ENCODE measurements at regions not wholly inside any gene's neighbourhood (a gene's known extent, or its start where the extent isn't known, plus 50 kb on each side); places are given as distances from the start of the nearest gene placed in this dataset.
"Not testable (repeated sequence)": the region's sequence is repeated elsewhere in the genome, so short reads cannot be mapped to it uniquely, and the experiment has no call there.

DNA sequence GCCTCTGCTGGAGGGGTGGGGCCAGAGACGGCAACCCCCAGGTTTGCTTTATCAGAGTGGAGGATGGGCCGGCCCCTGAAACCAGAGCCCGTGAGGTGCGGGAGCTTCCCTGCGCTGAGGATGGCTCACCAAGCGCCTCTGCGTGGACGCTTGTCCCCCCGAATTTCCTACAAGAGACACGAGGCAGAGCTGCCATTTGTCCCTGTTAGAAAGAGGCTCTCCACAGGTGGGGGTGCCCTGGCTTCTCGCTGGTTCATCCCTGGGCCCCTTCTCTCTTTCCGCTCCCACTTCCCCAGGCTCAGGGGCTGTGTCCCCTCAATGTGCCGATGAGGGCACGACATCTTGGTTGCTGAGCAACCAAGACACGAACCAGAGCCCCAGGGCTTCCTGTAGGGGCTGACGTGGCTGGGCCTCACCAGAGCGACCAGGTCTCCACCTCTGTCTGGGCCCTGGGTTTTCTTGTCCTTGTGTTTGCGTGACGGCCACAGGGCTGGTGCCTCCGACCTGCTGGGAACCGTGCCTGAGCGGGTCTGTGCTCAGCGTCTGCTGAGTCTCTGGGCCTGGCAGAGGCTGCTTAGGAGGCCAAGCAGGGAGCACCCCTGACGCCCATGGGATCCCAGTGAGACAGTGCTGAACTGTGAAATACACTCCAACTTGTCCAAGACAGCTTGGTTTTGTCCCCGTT is 119.6 kb upstream of the COL5A1 start:
- Histone ChIP-seq H3K27ac (ENCODE audit: low read length) (no peak overlapping the region), H3K9me3 (ENCODE audit: control insufficient read depth in 1 of 2, low read length in 2 of 2) (peaks cover 0 to 2% of the 10 kb centered on the region in 2 donors), H3K4me3 (ENCODE audit: low read depth in 1 of 2, low read length in 2 of 2) (no peak overlapping the region), H3K36me3 (ENCODE audit: control insufficient read depth in 1 of 2, insufficient read depth in 2 of 2, low read length in 2 of 2) (no peaks in the 10 kb centered on the region), H3K4me1 (ENCODE audit: control insufficient read depth in 1 of 2, insufficient read depth in 2 of 2, low read length in 2 of 2) (no peaks in the 10 kb centered on the region), H3K27me3 (ENCODE audit: low read depth, low read length) (no peaks in the 10 kb centered on the region)

GRCh38 chr9:134522502-134522848 is 119.1 kb upstream of the COL5A1 start:
- no peaks in the 10 kb centered on the region for H3K27me3 ChIP-seq (ENCODE audit: low read depth, low read length)
- H3K4me1 ChIP-seq (ENCODE audit: control insufficient read depth in 1 of 2, insufficient read depth in 2 of 2, low read length in 2 of 2) = no peaks in the 10 kb centered on the region

GRCh38 chr9:134522976-134523375 is 118.6 kb upstream of the COL5A1 start:
- Histone ChIP-seq H3K27me3 (ENCODE audit: low read depth, low read length) (no peaks in the 10 kb centered on the region), H3K36me3 (ENCODE audit: control insufficient read depth in 1 of 2, insufficient read depth in 2 of 2, low read length in 2 of 2) (no peaks in the 10 kb centered on the region), H3K4me3 (ENCODE audit: low read depth in 1 of 2, low read length in 2 of 2) (no peak overlapping the region), H3K27ac (ENCODE audit: low read length) (no peak overlapping the region), H3K9me3 (ENCODE audit: control insufficient read depth in 1 of 2, low read length in 2 of 2) (peaks cover 0 to 2% of the 10 kb centered on the region in 2 donors), H3K4me1 (ENCODE audit: control insufficient read depth in 1 of 2, insufficient read depth in 2 of 2, low read length in 2 of 2) (no peaks in the 10 kb centered on the region)

More at GRCh38 chr9:134522502-134522848, 119.1 kb upstream of the COL5A1 start:
- H3K27ac ChIP-seq (ENCODE audit: low read length) = no peak overlapping the region
- H3K4me3 ChIP-seq (ENCODE audit: low read depth in 1 of 2, low read length in 2 of 2) = no peak overlapping the region
- H3K9me3 ChIP-seq (ENCODE audit: control insufficient read depth in 1 of 2, low read length in 2 of 2) = peaks cover 0 to 2% of the 10 kb centered on the region in 2 donors
- no peaks in the 10 kb centered on the region for H3K36me3 ChIP-seq (ENCODE audit: control insufficient read depth in 1 of 2, insufficient read depth in 2 of 2, low read length in 2 of 2)

DNA sequence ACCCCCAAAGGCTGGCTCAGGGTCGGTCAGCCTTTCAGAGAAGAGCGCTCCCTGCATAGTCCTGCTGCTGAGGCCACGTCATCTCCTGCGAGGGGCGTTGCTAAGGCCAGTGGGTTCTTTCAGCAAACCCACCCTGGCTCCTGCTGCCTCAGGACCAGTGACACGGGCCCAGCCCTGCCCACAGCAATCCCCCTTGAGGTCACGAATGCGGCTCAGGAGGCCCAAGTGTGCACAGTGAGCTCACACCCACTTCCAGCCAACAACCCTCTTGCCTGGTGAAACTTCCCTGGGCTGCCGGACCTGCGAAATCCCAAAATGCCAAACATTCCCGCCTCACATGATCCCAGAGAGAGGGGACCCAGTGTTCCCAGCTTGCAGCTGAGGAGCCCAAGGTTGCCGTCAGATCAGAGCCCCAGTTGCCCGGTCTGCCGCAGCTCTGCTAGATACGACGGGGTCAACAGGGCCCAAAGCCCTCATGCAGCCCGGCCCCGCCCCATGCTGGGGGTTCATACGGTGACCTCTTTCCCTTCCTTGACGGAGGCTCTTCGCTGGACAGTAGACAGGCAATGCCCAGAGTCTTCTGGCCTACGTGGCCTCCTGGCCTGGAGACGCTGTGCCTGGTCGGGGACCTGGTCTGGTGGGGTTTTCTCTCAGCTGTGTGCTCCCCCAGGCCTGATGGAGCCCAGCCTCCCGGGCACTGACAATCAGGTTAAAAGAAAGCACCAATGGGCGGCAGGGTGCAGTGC is 116.4 kb upstream of the COL5A1 start:
- H3K4me1 ChIP-seq (ENCODE audit: control insufficient read depth in 1 of 2, insufficient read depth in 2 of 2, low read length in 2 of 2) = no peaks in the 10 kb centered on the region
- no peaks in the 10 kb centered on the region for H3K27me3 ChIP-seq (ENCODE audit: low read depth, low read length)
- H3K36me3 ChIP-seq (ENCODE audit: control insufficient read depth in 1 of 2, insufficient read depth in 2 of 2, low read length in 2 of 2) = no peaks in the 10 kb centered on the region
- H3K4me3 ChIP-seq (ENCODE audit: low read depth in 1 of 2, low read length in 2 of 2) = no peak overlapping the region
- peaks cover 0 to 3% of the 10 kb centered on the region in 2 donors for H3K9me3 ChIP-seq (ENCODE audit: control insufficient read depth in 1 of 2, low read length in 2 of 2)
- H3K27ac ChIP-seq (ENCODE audit: low read length) = no peak overlapping the region

DNA sequence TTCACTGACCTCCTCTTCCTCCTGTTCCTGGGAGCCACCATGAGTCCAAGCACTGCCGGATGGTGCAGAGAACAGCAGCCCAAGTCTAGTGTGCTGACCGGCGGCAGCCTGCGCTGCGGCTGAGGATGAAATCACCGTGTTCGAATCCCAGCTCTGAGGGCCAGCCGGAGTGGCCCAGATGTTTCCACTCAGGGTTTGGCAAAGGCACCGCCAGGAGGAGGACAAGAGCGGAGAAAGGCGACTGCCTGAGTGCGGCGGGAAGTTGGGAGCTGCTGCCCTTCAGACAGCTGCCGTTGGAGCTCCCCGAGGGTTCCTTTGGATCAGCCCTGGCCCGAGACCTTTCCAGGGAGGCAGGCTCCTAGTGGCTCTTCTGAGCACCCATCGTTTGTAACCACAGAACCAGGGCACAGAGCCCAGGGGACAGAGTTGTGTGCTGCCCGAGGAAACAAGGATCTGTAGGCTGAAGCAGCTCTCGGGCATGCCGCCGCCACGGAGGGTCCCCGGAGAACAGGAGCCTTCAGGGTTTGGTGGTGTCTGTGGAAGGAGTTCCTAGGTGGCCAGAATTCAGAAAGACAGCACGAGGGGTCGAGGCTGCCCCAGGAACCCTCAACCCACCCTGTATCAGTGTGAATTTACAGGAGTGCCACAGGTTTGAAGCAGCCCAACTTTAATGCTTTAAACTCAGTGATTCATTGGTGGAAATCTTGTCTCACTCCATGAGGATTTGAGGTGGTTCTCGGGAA is 115.6 kb upstream of the COL5A1 start:
- Histone ChIP-seq H3K4me1 (ENCODE audit: control insufficient read depth in 1 of 2, insufficient read depth in 2 of 2, low read length in 2 of 2) (no peaks in the 10 kb centered on the region), H3K9me3 (ENCODE audit: control insufficient read depth in 1 of 2, low read length in 2 of 2) (peaks cover 0 to 9% of the 10 kb centered on the region in 2 donors), H3K27me3 (ENCODE audit: low read depth, low read length) (no peaks in the 10 kb centered on the region), H3K27ac (ENCODE audit: low read length) (peak overlapping the region; percentile 60), H3K36me3 (ENCODE audit: control insufficient read depth in 1 of 2, insufficient read depth in 2 of 2, low read length in 2 of 2) (no peaks in the 10 kb centered on the region), H3K4me3 (ENCODE audit: low read depth in 1 of 2, low read length in 2 of 2) (no peak overlapping the region)

GRCh38 chr9:134526584-134527477 is 114.8 kb upstream of the COL5A1 start:
- no peak overlapping the region for H3K4me3 ChIP-seq (ENCODE audit: low read depth in 1 of 2, low read length in 2 of 2)
- H3K27ac ChIP-seq (ENCODE audit: low read length) = no peak overlapping the region
- no peaks in the 10 kb centered on the region for H3K27me3 ChIP-seq (ENCODE audit: low read depth, low read length)
- H3K4me1 ChIP-seq (ENCODE audit: control insufficient read depth in 1 of 2, insufficient read depth in 2 of 2, low read length in 2 of 2) = no peaks in the 10 kb centered on the region
- H3K9me3 ChIP-seq (ENCODE audit: control insufficient read depth in 1 of 2, low read length in 2 of 2) = peaks cover 0 to 12% of the 10 kb centered on the region in 2 donors
- no peaks in the 10 kb centered on the region for H3K36me3 ChIP-seq (ENCODE audit: control insufficient read depth in 1 of 2, insufficient read depth in 2 of 2, low read length in 2 of 2)

DNA sequence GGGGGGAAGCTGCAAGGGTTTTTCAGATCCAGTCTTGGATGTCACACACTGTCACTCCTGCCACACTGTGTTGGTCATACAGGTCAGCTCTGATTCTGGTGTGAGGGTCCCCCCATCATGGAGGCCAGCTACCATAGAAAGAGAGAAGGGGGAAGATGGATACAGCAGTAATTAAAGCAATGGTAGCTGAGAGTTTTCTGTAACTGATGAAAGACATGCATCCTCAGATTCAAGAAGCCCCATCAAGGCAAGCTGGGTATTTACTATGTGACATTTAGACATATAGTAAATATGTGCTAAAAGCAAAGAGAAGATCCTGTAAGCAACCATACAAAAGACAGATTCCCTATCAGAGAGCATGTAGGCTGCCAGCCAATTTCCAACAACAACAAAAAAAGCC is 110.9 kb upstream of the COL5A1 start:
- H3K36me3 ChIP-seq (ENCODE audit: control insufficient read depth in 1 of 2, insufficient read depth in 2 of 2, low read length in 2 of 2) = no peaks in the 10 kb centered on the region
- peaks cover 0 to 15% of the 10 kb centered on the region in 2 donors for H3K4me1 ChIP-seq (ENCODE audit: control insufficient read depth in 1 of 2, insufficient read depth in 2 of 2, low read length in 2 of 2)
- H3K9me3 ChIP-seq (ENCODE audit: control insufficient read depth in 1 of 2, low read length in 2 of 2) = peaks cover 0 to 12% of the 10 kb centered on the region in 2 donors
- peak overlapping the region in 1 of 2 donors; percentile 2 for H3K4me3 ChIP-seq (ENCODE audit: low read depth in 1 of 2, low read length in 2 of 2)
- no peaks in the 10 kb centered on the region for H3K27me3 ChIP-seq (ENCODE audit: low read depth, low read length)
- H3K27ac ChIP-seq (ENCODE audit: low read length) = no peak overlapping the region

DNA sequence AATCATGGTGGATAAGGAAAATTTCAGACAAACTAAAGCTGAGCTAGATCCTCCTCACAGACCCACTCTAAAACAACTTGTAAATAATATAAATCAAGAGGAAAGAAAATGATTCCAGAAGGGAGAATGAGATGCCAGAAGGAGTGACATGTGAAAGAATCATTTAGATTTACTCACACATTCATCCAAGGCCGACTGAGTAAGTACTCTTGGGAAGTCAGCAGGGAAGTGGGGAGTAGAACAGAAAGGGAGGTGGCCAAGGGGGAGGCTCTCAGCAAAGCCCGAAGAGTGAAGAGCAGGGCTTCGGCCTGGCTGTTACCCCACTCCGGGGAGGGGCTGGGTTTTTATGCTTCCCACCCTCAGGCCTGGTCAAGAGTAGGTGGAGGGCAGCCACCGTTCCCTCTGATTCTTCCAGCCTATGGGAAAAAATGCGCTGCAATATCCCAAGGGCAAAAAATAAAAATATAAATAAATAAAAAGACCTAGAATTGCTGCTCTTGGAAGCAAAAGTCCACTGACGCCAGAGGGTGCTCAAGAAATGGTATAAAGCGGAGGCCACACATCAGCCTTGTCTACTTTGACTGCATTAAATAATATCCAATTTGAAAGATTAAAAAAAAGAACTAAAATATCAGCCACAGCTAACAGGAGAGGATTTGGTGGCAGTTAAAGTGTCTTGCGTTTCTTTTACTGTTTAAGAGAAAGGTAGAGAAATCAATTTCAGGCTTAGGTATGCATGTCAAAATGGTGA is 110.2 kb upstream of the COL5A1 start:
- Histone ChIP-seq H3K4me3 (ENCODE audit: low read depth in 1 of 2, low read length in 2 of 2) (no peak overlapping the region), H3K4me1 (ENCODE audit: control insufficient read depth in 1 of 2, insufficient read depth in 2 of 2, low read length in 2 of 2) (peaks cover 0 to 15% of the 10 kb centered on the region in 2 donors), H3K36me3 (ENCODE audit: control insufficient read depth in 1 of 2, insufficient read depth in 2 of 2, low read length in 2 of 2) (no peaks in the 10 kb centered on the region), H3K27ac (ENCODE audit: low read length) (no peak overlapping the region), H3K27me3 (ENCODE audit: low read depth, low read length) (no peaks in the 10 kb centered on the region), H3K9me3 (ENCODE audit: control insufficient read depth in 1 of 2, low read length in 2 of 2) (peaks cover 0 to 12% of the 10 kb centered on the region in 2 donors)

DNA sequence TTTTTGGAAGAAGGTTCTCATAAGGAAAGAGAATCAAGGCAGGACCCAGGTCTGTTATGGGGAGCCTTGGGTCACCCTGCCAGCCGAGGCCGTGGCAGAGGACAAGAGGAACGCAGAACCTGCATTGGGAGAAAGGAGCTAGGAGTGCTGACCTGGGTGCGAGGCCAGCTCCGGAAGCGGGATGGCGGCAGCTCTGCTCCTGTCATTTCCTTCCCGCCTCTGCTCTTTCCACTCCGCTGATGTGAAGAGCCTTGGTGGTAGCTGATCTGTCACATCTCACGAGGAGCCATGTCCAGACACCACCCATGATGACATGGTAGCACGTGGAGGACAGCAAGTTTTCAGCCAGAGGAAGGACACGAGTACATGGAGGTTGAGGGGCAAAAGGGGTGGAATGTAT is 109.5 kb upstream of the COL5A1 start:
- peaks cover 0 to 12% of the 10 kb centered on the region in 2 donors for H3K9me3 ChIP-seq (ENCODE audit: control insufficient read depth in 1 of 2, low read length in 2 of 2)
- H3K4me1 ChIP-seq (ENCODE audit: control insufficient read depth in 1 of 2, insufficient read depth in 2 of 2, low read length in 2 of 2) = peaks cover 0 to 15% of the 10 kb centered on the region in 2 donors
- H3K27ac ChIP-seq (ENCODE audit: low read length) = no peak overlapping the region
- no peak overlapping the region for H3K4me3 ChIP-seq (ENCODE audit: low read depth in 1 of 2, low read length in 2 of 2)
- no peaks in the 10 kb centered on the region for H3K36me3 ChIP-seq (ENCODE audit: control insufficient read depth in 1 of 2, insufficient read depth in 2 of 2, low read length in 2 of 2)
- no peaks in the 10 kb centered on the region for H3K27me3 ChIP-seq (ENCODE audit: low read depth, low read length)

DNA sequence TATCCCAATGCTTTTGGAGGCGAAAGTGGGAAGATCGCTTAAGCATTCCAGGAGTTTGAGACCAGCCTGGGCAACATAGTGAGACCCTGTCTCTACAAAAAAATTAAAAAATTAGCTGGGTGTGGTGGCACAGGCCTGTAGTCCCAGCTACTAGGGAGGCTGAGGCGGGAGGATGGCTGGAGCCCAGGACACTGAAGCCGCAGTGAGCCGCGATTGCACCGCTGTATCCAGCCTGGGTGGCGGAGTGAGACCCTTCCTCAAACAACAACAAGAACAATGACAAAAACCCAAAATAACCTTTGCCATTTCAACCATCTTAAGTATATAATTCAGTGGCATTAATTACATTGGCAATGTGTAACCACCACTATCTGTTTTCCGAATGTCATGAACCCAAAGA is 108.9 kb upstream of the COL5A1 start:
- H3K27me3 ChIP-seq (ENCODE audit: low read depth, low read length); H3K4me3 ChIP-seq (ENCODE audit: low read depth in 1 of 2, low read length in 2 of 2); H3K36me3 ChIP-seq (ENCODE audit: control insufficient read depth in 1 of 2, insufficient read depth in 2 of 2, low read length in 2 of 2); H3K27ac ChIP-seq (ENCODE audit: low read length): not testable (repeated sequence)
- Histone ChIP-seq H3K9me3 (ENCODE audit: control insufficient read depth in 1 of 2, low read length in 2 of 2) (peaks cover 0 to 12% of the 10 kb centered on the region in 2 donors), H3K4me1 (ENCODE audit: control insufficient read depth in 1 of 2, insufficient read depth in 2 of 2, low read length in 2 of 2) (peaks cover 0 to 15% of the 10 kb centered on the region in 2 donors)
